Activated CD4-positive, alpha-beta memory T cell treated with anti-CD3 and anti-CD28 coated beads for 36 hours (primary cell): ENCODE measurements at regions not wholly inside any gene's neighbourhood (a gene's known extent, or its start where the extent isn't known, plus 50 kb on each side); places are given as distances from the start of the nearest gene placed in this dataset.
"Not testable (repeated sequence)": the region's sequence is repeated elsewhere in the genome, so short reads cannot be mapped to it uniquely, and the experiment has no call there.

Source experiments
- CTCF ChIA-PET: fragments of 350-600 bp; sonication (Branson Sonifier 250); formaldehyde crosslinking; loops from one replicate; lab custom pipeline; 2021; ENCODE audit warnings: antibody characterized with exemption, inconsistent platforms; lab: Charles Lee
- POLR2A ChIA-PET: fragments of 350-600 bp; sonication (Branson Sonifier 250); formaldehyde crosslinking; loops from one replicate; lab custom pipeline; 2021; ENCODE audit warnings: antibody characterized with exemption; lab: Charles Lee
- DNase-seq: peaks from one replicate; pipeline ENCODE4 v3.0.0-alpha.2; 2020
- H3K27ac Mint-ChIP-seq: one replicate; pipeline ENCODE4 v1.8.0; 2021; ENCODE audit warnings: mixed read lengths
- H3K27me3 Mint-ChIP-seq: one replicate; pipeline ENCODE4 v1.8.0; 2021; ENCODE audit warnings: mixed read lengths
- H3K36me3 Mint-ChIP-seq: one replicate; pipeline ENCODE4 v1.8.0; 2021; ENCODE audit warnings: mixed read lengths
- H3K4me1 Mint-ChIP-seq: one replicate; pipeline ENCODE4 v1.8.0; 2021; ENCODE audit warnings: low read depth, mixed read lengths
- H3K4me3 Mint-ChIP-seq: one replicate; pipeline ENCODE4 v1.8.0; 2021; ENCODE audit warnings: mild to moderate bottlenecking, mixed read lengths
- H3K9me3 Mint-ChIP-seq: one replicate; pipeline ENCODE4 v1.8.0; 2021; ENCODE audit warnings: mixed read lengths
- intact Hi-C: fragments of 100-400 bp; cut with micrococcal nuclease; formaldehyde crosslinking; loops from one replicate; pipeline ENCODE4 v1.15.1; 2023

DNA sequence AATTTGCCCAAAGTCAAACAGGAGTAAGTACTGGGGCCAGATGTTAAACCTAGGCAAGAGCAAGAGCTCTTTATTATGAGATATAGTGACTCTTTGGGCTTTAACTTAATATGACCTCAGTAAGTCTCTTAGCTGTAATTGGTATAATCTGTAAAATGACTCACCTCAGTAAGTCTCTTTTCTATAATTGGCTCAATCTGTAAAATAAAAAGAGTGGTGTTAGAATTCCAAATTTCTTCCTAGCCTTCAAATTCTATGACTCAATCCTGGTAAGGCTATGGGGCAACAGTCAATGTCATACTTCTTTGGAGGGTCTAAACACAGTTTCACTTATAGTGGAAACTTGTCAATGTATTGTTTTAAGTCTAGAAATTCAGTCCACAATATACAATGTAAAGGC is 1608.9 kb upstream of the PIK3C3 start:
- intact Hi-C loops, result no loop called here
- no peak for DNase-seq
- H3K27me3 Mint-ChIP-seq, result no peaks in the 10 kb centered on the region
- peaks cover 20% of the 10 kb centered on the region for H3K9me3 Mint-ChIP-seq
- H3K4me3 Mint-ChIP-seq, result no peak overlapping the region
- H3K27ac Mint-ChIP-seq, result no peak overlapping the region
- H3K36me3 Mint-ChIP-seq, result no peaks in the 10 kb centered on the region
- ChIA-PET CTCF (no interaction called here), POLR2A (no interaction called here)
- H3K4me1 Mint-ChIP-seq, result no peaks in the 10 kb centered on the region

DNA sequence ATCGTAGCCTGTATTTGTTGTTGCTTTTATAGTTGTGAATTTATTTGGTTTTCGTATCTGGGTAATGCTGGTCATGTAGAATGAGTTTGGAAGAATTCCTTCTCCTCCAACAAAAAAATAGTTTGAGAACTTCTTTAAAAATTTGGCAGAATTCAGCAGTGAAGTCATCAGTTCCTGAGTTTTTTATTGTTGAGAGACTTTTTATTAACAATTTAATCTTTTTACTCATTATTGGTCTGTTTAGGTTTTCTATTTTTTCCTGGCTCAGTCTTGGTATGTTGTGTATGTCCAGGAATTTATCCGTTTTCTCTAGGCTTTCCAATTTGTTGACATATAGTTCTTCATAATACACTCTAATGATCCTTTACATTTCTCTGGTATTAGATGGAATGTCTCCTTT is 1613.3 kb upstream of the PIK3C3 start:
- Mint-ChIP-seq H3K27ac (no peak overlapping the region), H3K27me3 (no peaks in the 10 kb centered on the region), H3K4me1 (no peaks in the 10 kb centered on the region), H3K4me3 (no peak overlapping the region), H3K36me3 (no peaks in the 10 kb centered on the region), H3K9me3 (peaks cover 31% of the 10 kb centered on the region)
- ChIA-PET CTCF (no interaction called here), POLR2A (no interaction called here)
- DNase-seq, result no peak
- intact Hi-C loops, result no loop called here

DNA sequence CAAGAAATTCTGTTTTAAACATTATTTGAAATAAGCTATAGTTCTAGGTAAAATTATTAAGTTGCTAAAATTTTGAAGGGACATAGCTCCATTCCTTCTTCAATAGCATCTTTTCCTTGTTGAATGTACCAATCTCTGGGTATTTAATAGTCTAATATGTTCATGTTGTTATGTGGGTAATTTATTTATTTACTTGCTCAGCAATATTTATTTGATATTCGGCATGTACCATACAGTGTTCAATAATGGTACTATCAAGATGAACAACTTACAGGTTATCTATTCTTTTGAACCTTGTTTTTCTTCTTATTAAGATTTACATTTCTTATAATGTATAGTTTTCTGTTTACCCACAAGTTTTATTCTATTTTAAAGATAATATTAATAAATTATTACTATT is 1616.8 kb upstream of the PIK3C3 start:
- CTCF ChIA-PET, result no interaction called here
- intact Hi-C loops, result no loop called here
- POLR2A ChIA-PET, result no interaction called here
- Mint-ChIP-seq H3K4me1 (no peaks in the 10 kb centered on the region), H3K27ac (no peak overlapping the region), H3K36me3 (no peaks in the 10 kb centered on the region), H3K9me3 (peaks cover 36% of the 10 kb centered on the region), H3K27me3 (no peaks in the 10 kb centered on the region), H3K4me3 (no peak overlapping the region)
- no peak for DNase-seq

DNA sequence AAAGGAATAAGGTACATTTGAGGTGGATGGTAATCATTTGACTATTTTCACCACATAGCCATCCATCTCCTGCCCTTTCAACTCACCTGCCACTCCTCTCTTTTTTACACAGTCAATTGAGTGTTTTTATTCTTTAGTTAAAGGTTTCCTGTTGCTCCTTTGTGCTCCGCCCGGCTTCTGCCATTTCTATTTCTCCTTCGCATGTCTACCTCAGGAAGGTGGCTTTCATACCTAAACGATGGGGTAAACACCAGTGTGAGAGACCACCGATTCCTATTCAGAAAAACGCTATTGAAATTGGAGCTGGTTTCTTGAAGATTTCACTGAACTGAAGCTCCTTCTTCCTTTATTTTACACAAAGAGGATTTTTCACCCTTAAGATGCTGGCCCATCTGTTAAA is 1628.0 kb upstream of the PIK3C3 start:
- intact Hi-C loops, result no loop called here
- peaks cover 26% of the 10 kb centered on the region for H3K9me3 Mint-ChIP-seq
- no peak overlapping the region for H3K4me3 Mint-ChIP-seq
- DNase-seq, result no peak
- no peaks in the 10 kb centered on the region for H3K36me3 Mint-ChIP-seq
- no peaks in the 10 kb centered on the region for H3K27me3 Mint-ChIP-seq
- ChIA-PET POLR2A (no interaction called here), CTCF (no interaction called here)
- no peaks in the 10 kb centered on the region for H3K4me1 Mint-ChIP-seq
- H3K27ac Mint-ChIP-seq, result no peak overlapping the region

DNA sequence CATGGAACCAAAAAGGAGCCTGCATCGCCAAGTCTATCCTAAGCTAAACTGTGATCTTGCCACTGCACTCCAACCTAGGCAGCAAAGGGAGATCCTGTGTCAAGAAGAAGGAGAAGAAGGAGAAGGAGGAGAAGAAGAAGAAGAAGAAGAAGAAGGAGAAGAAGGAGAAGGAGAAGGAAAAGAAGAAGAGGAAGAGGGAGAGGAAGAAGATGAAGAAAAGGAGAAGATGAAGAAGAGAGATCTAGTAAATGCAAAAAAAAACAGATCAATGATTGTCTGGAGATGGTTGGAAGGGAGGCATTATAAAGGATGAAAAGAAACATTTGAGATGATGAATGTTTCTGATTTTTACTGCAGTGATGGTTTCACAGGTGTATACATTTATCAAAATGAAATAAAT is 1629.0 kb upstream of the PIK3C3 start:
- Mint-ChIP-seq H3K9me3 (peaks cover 24% of the 10 kb centered on the region), H3K4me3 (no peak overlapping the region), H3K36me3 (no peaks in the 10 kb centered on the region), H3K27me3 (no peaks in the 10 kb centered on the region), H3K4me1 (no peaks in the 10 kb centered on the region), H3K27ac (no peak overlapping the region)
- no peak for DNase-seq
- intact Hi-C loops, result no loop called here
- ChIA-PET CTCF (no interaction called here), POLR2A (no interaction called here)

DNA sequence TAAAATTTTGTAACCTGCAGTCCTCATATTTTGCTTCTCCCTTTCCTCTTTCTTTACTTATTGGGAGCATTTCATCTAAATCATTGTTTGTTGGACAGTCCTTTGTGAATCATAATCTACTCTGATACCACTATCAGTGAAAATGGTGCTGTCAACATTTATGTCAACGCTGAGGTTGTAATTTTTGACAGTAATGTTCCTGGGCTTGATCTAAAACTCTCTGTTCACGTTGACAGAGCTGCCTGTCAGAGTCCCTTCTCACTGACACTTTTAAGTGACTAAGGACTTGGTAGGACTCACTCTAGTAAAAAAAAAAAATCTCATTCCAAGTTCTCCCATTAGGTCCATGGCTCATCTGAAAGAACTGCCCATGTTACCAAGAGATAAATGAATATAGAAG is 1640.8 kb upstream of the PIK3C3 start:
- intact Hi-C loops, result no loop called here
- CTCF ChIA-PET, result no interaction called here
- DNase-seq, result no peak
- no peaks in the 10 kb centered on the region for H3K4me1 Mint-ChIP-seq
- H3K9me3 Mint-ChIP-seq, result peaks cover 20% of the 10 kb centered on the region
- no peak overlapping the region for H3K27ac Mint-ChIP-seq
- H3K4me3 Mint-ChIP-seq, result no peak overlapping the region
- POLR2A ChIA-PET, result no interaction called here
- no peaks in the 10 kb centered on the region for H3K36me3 Mint-ChIP-seq
- no peaks in the 10 kb centered on the region for H3K27me3 Mint-ChIP-seq

DNA sequence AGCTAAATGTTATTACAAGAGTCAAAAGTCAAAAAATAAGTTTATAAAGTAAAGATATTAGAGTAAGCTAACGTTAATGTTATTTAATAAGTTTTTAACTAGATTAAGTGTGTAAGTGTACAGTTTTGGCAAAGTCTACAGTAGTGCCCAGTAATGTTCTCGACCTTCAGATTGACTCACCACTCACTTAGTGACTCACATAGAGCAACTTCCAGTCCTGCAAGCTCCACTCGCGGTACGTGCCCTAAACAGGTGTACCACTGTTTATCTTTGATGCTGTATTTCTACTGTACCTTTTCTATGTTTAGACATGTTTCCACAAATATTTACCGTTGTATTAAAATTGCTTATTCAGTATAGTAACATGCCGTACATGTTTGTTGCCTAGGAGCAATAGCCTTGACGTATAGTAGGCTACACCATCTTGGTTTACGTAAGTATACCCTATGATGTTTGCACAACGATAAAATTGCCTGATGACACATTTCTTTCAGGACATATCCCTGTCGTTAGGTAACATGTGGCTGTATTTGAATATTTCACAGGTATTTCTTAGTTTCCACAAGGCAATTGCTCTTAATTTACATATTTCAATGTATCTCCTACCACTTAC is 1641.9 kb upstream of the PIK3C3 start:
- H3K9me3 Mint-ChIP-seq, result peaks cover 16% of the 10 kb centered on the region
- DNase-seq, result no peak

DNA sequence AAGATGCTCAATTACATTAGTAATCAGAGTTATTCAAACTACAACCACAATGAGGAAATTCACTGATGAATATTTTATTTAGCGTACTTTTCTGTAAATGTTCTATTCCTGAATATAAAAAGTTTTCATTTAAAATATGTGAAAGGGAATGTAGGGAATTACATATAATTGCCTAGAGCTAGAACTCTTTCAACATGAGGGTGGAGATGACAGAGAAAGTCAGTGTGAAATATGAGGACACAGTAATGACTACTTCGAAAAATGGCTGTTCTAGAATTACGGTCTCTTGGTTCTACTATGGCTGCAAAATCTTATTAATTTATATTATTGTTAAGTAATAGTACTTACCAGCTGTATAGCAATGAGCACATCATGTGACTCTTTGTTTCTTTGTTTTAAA is 1647.4 kb upstream of the PIK3C3 start:
- CTCF ChIA-PET, result no interaction called here
- no peak for DNase-seq
- Mint-ChIP-seq H3K27ac (no peak overlapping the region), H3K36me3 (no peaks in the 10 kb centered on the region), H3K27me3 (no peaks in the 10 kb centered on the region), H3K4me3 (no peak overlapping the region), H3K4me1 (no peaks in the 10 kb centered on the region), H3K9me3 (peaks cover 17% of the 10 kb centered on the region)
- POLR2A ChIA-PET, result no interaction called here
- intact Hi-C loops, result no loop called here

More for the DNA sequence above, 1641.9 kb upstream of the PIK3C3 start:
- Mint-ChIP-seq H3K27me3 (no peaks in the 10 kb centered on the region), H3K27ac (no peak overlapping the region), H3K4me1 (no peaks in the 10 kb centered on the region), H3K36me3 (no peaks in the 10 kb centered on the region), H3K4me3 (no peak overlapping the region)
- ChIA-PET CTCF (no interaction called here), POLR2A (no interaction called here)
- intact Hi-C loops, result no loop called here

DNA sequence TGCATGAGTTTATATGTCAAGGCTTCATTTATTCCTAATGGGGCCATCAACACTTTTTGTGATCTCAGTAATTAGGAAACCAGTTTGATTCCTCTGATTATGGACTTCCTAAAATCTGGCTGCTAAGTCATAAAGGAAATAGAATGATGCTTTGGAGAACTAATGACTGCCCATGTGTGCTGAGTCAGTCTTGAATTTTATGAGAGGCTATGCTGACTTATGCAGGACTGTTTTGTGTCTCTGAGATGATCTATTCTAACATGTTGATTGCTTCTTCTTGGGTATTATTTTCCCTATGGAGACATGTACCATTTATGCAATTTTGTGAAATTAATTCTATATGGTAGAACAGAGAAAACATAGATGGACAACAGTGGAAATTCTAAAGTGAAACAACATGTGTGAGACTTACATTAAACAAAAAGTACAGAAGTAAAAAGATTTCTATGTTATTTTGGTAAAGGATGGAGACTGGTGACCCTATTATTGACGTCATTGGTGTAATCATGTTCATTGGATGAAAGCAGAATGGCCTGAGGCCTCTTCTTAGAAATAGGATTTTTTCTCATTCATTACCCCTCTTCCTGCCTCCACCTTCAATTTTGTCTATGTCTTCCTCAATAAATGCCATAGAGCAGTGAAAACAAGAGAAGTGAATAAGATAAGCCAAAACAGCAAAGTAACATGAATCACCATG is 1658.2 kb upstream of the PIK3C3 start:
- Mint-ChIP-seq H3K4me1 (no peaks in the 10 kb centered on the region), H3K9me3 (peaks cover 28% of the 10 kb centered on the region), H3K27ac (no peak overlapping the region), H3K36me3 (no peaks in the 10 kb centered on the region), H3K4me3 (no peak overlapping the region), H3K27me3 (no peaks in the 10 kb centered on the region)
- ChIA-PET CTCF (no interaction called here), POLR2A (no interaction called here)
- no peak for DNase-seq
- intact Hi-C loops, result no loop called here

DNA sequence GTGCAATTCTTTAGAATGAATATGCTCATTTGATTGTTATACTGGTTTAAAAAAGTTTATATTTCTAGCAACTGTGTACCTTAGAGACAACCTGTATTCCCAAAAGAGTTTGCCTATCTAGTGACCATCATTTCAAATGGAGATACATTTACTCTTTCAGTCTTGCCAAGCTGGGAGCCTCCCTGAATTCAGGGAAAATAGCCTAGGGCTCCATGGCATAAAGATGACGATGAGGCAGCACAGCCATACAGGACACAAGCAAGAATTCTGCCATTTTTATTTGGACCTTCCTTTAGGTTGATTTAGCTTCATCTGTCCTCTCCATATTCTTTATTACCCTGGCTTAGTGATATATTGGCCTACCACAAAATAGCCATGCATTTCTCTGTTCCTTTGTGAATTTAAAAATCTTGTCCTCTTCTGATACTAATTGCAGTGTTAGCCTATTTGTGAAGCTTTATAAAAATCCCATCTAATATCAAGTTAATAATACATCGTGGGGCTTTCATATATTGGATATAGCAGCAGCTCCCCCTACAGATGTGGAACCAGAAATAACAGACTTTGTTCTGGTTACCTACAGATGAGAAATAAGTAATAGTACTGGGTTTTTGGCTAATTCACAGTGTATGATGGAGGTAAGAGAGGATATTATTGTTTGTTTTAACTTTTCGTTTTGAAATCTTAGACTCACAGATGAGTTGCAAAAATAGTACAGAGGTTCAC is 1661.9 kb upstream of the PIK3C3 start:
- H3K36me3 Mint-ChIP-seq, result no peaks in the 10 kb centered on the region
- no peak overlapping the region for H3K4me3 Mint-ChIP-seq
- peaks cover 26% of the 10 kb centered on the region for H3K9me3 Mint-ChIP-seq
- H3K4me1 Mint-ChIP-seq, result no peaks in the 10 kb centered on the region
- no peaks in the 10 kb centered on the region for H3K27me3 Mint-ChIP-seq
- intact Hi-C loops, result no loop called here
- POLR2A ChIA-PET, result no interaction called here
- no peak for DNase-seq
- CTCF ChIA-PET, result no interaction called here
- no peak overlapping the region for H3K27ac Mint-ChIP-seq

DNA sequence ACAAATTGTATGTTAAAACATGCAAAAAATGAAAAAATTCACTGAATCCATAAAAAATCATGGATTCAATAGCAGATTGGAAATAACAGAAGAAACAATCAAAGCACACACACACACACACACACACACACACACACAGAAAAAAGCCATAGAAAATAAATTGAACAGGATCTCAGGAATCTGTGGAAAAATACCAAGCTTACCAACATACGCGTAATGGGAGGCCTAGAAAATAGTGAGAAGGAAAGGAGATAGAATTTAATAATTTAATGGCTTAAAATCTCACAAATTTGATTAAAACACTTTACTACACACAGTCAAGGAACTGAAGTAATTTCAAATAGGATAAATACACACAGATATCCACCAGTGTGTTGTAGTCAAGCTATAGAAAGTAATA is 1671.5 kb upstream of the PIK3C3 start:
- no peak overlapping the region for H3K4me3 Mint-ChIP-seq
- no peaks in the 10 kb centered on the region for H3K27me3 Mint-ChIP-seq
- peaks cover 15% of the 10 kb centered on the region for H3K9me3 Mint-ChIP-seq
- no peaks in the 10 kb centered on the region for H3K4me1 Mint-ChIP-seq
- ChIA-PET CTCF (no interaction called here), POLR2A (no interaction called here)
- H3K36me3 Mint-ChIP-seq, result no peaks in the 10 kb centered on the region
- DNase-seq, result no peak
- intact Hi-C loops, result no loop called here
- no peak overlapping the region for H3K27ac Mint-ChIP-seq

DNA sequence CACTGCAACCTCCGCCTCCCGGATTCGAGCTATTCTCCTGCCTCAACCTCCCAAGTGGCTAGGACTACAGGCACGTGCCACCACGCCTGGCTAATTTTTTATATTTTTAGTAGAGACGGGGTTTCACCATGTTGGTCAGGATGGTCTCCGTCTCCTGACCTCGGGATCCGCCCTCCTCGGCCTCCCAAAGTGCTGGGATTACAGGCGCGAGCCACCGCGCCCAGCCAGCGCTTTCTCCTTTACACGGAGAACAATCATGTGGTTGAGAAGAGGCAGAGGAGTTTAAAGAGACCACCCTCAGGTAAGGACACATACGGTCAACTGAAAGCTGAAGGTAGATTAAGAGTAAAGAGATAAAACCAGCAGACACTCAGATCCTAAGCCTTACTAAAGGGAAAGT is 1673.7 kb upstream of the PIK3C3 start:
- H3K4me1 Mint-ChIP-seq, H3K27me3 Mint-ChIP-seq, DNase-seq, POLR2A ChIA-PET, intact Hi-C loops, H3K4me3 Mint-ChIP-seq, H3K27ac Mint-ChIP-seq, H3K36me3 Mint-ChIP-seq, CTCF ChIA-PET: not testable (repeated sequence)
- H3K9me3 Mint-ChIP-seq, result peaks cover 16% of the 10 kb centered on the region
